ENCODE measurements at regions not wholly inside any gene's neighbourhood (a gene's known extent, or its start where the extent isn't known, plus 50 kb on each side); places are given as distances from the start of the nearest gene placed in this dataset.

GRCh38 chr2:65917986-65918385 is 485.6 kb upstream of the SPRED2 start:
- no peak overlapping the region for H3K27ac ChIP-seq
- TF ChIP-seq CTCF (conservative IDR thresholded peaks at IDR 0.05) = no peak
- TF ChIP-seq ZFX (IDR thresholded peaks at IDR 0.05) = no peak

GRCh38 chr2:65916785-65917295 is 484.4 kb upstream of the SPRED2 start:
- H3K27ac ChIP-seq = no peak overlapping the region
- TF ChIP-seq ZFX (IDR thresholded peaks at IDR 0.05) (no peak), CTCF (conservative IDR thresholded peaks at IDR 0.05) (no peak)

GRCh38 chr2:65916177-65916576 is 483.8 kb upstream of the SPRED2 start:
- no peak for TF ChIP-seq ZFX (IDR thresholded peaks at IDR 0.05)
- no peak for TF ChIP-seq CTCF (conservative IDR thresholded peaks at IDR 0.05)
- no peak overlapping the region for H3K27ac ChIP-seq

- no peak overlapping the region for H3K27ac ChIP-seq
- TF ChIP-seq CTCF (conservative IDR thresholded peaks at IDR 0.05) (no peak), ZFX (IDR thresholded peaks at IDR 0.05) (no peak)
These were observed 482.9 kb upstream of the SPRED2 start for GRCh38 chr2:65915273-65915672.

GRCh38 chr2:65914244-65914786 is 481.9 kb upstream of the SPRED2 start:
- no peak for TF ChIP-seq CTCF (conservative IDR thresholded peaks at IDR 0.05)
- no peak for TF ChIP-seq ZFX (IDR thresholded peaks at IDR 0.05)
- no peak overlapping the region for H3K27ac ChIP-seq

- H3K27ac ChIP-seq = no peak overlapping the region
- TF ChIP-seq CTCF (conservative IDR thresholded peaks at IDR 0.05) (no peak), ZFX (IDR thresholded peaks at IDR 0.05) (no peak)
These were observed 481.4 kb upstream of the SPRED2 start for GRCh38 chr2:65913813-65914212.

- TF ChIP-seq CTCF (conservative IDR thresholded peaks at IDR 0.05) (no peak), ZFX (IDR thresholded peaks at IDR 0.05) (no peak)
- no peak overlapping the region for H3K27ac ChIP-seq
These were observed 469.4 kb upstream of the SPRED2 start for GRCh38 chr2:65901756-65902155.

Measured in C4-2B (cell line).